ENCODE measurements at regions not wholly inside any gene's neighbourhood (a gene's known extent, or its start where the extent isn't known, plus 50 kb on each side); places are given as distances from the start of the nearest gene placed in this dataset.

DNA sequence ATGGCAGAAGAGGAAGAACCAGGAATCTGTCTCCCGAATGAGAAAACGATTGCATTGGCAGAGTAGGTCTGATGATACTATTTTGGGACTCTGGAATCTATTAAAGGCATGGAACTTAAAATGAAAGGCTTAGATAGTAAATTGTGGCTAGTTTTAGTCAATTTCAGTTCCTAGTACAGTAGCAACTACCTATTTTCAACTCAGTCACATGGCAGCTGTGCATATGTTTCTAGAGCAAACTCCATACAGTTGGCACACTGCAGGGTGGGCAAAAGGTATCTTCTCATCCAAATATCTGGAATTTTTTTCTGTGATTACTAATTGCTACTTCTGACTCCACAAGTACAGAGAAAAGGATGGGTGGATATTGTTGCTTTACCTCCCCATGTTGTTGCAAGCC, 663.6 kb downstream of the PCDH7 start:
- no peaks in the 10 kb centered on the region for H3K79me2 ChIP-seq (ENCODE audit: insufficient read depth, low read length)
- no peak overlapping the region for H3K4me2 ChIP-seq (ENCODE audit: low read length)
- H3F3A ChIP-seq (ENCODE audit: insufficient read depth, low read length) = no peaks in the 10 kb centered on the region
- H3K36me3 ChIP-seq (ENCODE audit: insufficient read depth, low read length) = no peaks in the 10 kb centered on the region
- H3K4me1 ChIP-seq (ENCODE audit: insufficient read depth, low read length, severe bottlenecking) = no peaks in the 10 kb centered on the region
- H3K9ac ChIP-seq (ENCODE audit: low read length) = no peak overlapping the region
- no peaks in the 10 kb centered on the region for H4K20me1 ChIP-seq (ENCODE audit: insufficient read depth, low read length)
- TF ChIP-seq EZH2 (IDR thresholded peaks at IDR 0.05; ENCODE audit: borderline replicate concordance, low read length) = no peak
- TF ChIP-seq, protein P1, sequence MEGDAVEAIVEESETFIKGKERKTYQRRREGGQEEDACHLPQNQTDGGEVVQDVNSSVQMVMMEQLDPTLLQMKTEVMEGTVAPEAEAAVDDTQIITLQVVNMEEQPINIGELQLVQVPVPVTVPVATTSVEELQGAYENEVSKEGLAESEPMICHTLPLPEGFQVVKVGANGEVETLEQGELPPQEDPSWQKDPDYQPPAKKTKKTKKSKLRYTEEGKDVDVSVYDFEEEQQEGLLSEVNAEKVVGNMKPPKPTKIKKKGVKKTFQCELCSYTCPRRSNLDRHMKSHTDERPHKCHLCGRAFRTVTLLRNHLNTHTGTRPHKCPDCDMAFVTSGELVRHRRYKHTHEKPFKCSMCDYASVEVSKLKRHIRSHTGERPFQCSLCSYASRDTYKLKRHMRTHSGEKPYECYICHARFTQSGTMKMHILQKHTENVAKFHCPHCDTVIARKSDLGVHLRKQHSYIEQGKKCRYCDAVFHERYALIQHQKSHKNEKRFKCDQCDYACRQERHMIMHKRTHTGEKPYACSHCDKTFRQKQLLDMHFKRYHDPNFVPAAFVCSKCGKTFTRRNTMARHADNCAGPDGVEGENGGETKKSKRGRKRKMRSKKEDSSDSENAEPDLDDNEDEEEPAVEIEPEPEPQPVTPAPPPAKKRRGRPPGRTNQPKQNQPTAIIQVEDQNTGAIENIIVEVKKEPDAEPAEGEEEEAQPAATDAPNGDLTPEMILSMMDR (IDR thresholded peaks at IDR 0.05; ENCODE audit: low read length) = no peak
- H3K27me3 ChIP-seq (ENCODE audit: insufficient read depth, low read length) = no peaks in the 10 kb centered on the region
- H3K4me3 ChIP-seq (ENCODE audit: low read depth, low read length, poor library complexity, severe bottlenecking) = no peak overlapping the region
- H3K9me3 ChIP-seq (ENCODE audit: low read length) = no peaks in the 10 kb centered on the region
- H2AFZ ChIP-seq (ENCODE audit: low read length) = no peak overlapping the region
- H3K27ac ChIP-seq (ENCODE audit: low read depth, low read length, poor library complexity, severe bottlenecking) = no peak overlapping the region
- H3K9me2 ChIP-seq (ENCODE audit: low read depth, low read length) = no peaks in the 10 kb centered on the region

DNA sequence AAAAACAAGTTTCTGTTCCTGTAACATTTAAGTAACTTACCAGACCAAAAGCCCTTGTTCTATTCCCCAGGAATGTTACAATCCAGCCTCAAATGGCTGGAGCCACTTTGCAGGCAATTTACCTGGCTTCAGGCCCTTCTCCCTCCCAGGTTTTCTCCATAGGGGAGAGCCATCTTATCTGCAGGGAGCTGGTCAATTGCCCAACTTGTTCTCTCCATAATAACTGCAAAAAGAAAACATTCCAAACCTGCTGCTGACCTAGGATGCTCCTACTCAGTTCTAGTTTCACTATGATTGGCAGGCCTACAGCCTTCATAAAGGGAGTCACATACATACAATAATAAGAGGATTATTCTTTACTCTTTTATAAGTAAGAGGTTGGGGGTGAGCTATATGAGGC, 670.7 kb downstream of the PCDH7 start:
- Histone ChIP-seq H3K9me2 (ENCODE audit: low read depth, low read length) (no peaks in the 10 kb centered on the region), H3K27ac (ENCODE audit: low read depth, low read length, poor library complexity, severe bottlenecking) (no peak overlapping the region), H3K9ac (ENCODE audit: low read length) (no peak overlapping the region), H3K4me2 (ENCODE audit: low read length) (no peak overlapping the region), H2AFZ (ENCODE audit: low read length) (no peak overlapping the region), H3K4me1 (ENCODE audit: insufficient read depth, low read length, severe bottlenecking) (no peaks in the 10 kb centered on the region), H3K36me3 (ENCODE audit: insufficient read depth, low read length) (no peaks in the 10 kb centered on the region), H4K20me1 (ENCODE audit: insufficient read depth, low read length) (no peaks in the 10 kb centered on the region), H3K27me3 (ENCODE audit: insufficient read depth, low read length) (no peaks in the 10 kb centered on the region), H3K9me3 (ENCODE audit: low read length) (no peaks in the 10 kb centered on the region), H3K4me3 (ENCODE audit: low read depth, low read length, poor library complexity, severe bottlenecking) (no peak overlapping the region), H3K79me2 (ENCODE audit: insufficient read depth, low read length) (no peaks in the 10 kb centered on the region), H3F3A (ENCODE audit: insufficient read depth, low read length) (no peaks in the 10 kb centered on the region)
- TF ChIP-seq EZH2 (IDR thresholded peaks at IDR 0.05; ENCODE audit: borderline replicate concordance, low read length) = no peak
- TF ChIP-seq, protein P1 (IDR thresholded peaks at IDR 0.05; ENCODE audit: low read length) = no peak

DNA sequence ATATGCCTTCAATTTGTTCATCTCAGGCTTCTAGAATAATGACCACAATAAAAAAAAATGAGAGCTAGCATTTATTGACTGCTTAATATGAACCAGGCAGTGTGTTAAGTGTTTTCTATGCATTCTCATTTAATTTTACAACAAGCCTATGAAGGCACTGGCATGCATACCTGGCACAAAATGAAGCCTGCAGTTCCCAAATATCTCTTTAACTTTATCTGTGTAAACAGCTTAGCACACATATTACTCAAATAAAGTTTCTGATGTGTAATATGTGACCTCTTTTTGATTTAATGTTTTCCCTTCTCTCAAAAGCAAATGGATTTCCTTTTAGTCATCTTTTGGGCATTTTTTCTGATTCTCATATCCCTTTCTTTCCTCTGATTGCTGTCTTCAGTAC, 671.8 kb downstream of the PCDH7 start:
- TF ChIP-seq, protein P1 (IDR thresholded peaks at IDR 0.05; ENCODE audit: low read length) = no peak
- no peak for TF ChIP-seq EZH2 (IDR thresholded peaks at IDR 0.05; ENCODE audit: borderline replicate concordance, low read length)
- Histone ChIP-seq H3K79me2 (ENCODE audit: insufficient read depth, low read length) (no peaks in the 10 kb centered on the region), H3K27me3 (ENCODE audit: insufficient read depth, low read length) (no peaks in the 10 kb centered on the region), H3F3A (ENCODE audit: insufficient read depth, low read length) (no peaks in the 10 kb centered on the region), H3K4me2 (ENCODE audit: low read length) (no peak overlapping the region), H2AFZ (ENCODE audit: low read length) (no peak overlapping the region), H3K36me3 (ENCODE audit: insufficient read depth, low read length) (no peaks in the 10 kb centered on the region), H3K9me3 (ENCODE audit: low read length) (no peaks in the 10 kb centered on the region), H4K20me1 (ENCODE audit: insufficient read depth, low read length) (no peaks in the 10 kb centered on the region), H3K4me3 (ENCODE audit: low read depth, low read length, poor library complexity, severe bottlenecking) (no peak overlapping the region), H3K9me2 (ENCODE audit: low read depth, low read length) (no peaks in the 10 kb centered on the region), H3K27ac (ENCODE audit: low read depth, low read length, poor library complexity, severe bottlenecking) (no peak overlapping the region), H3K9ac (ENCODE audit: low read length) (no peak overlapping the region), H3K4me1 (ENCODE audit: insufficient read depth, low read length, severe bottlenecking) (no peaks in the 10 kb centered on the region)

Measured in OCI-LY1 (cell line).